GM12891 (cell line): ENCODE measurements at regions not wholly inside any gene's neighbourhood (a gene's known extent, or its start where the extent isn't known, plus 50 kb on each side); places are given as distances from the start of the nearest gene placed in this dataset.

Source experiments
- POLR2A ChIP-seq: IDR thresholded peaks from 2 replicates; pipeline ENCODE4 v1.6.1; 2011; ENCODE audit warnings: low read depth, low read length, control low read depth
- POLR2AphosphoS5 ChIP-seq: IDR thresholded peaks from 2 replicates; pipeline ENCODE4 v1.6.1; 2011; ENCODE audit warnings: low read depth, low read length, control low read depth
- TAF1 ChIP-seq: IDR thresholded peaks from 2 replicates; pipeline ENCODE4 v1.6.1; 2011; ENCODE audit warnings: low read depth, low read length, control low read depth

GRCh38 chrY:12422536-12422935 lies 278.5 kb upstream of the USP9Y start:
- no peak for TF ChIP-seq POLR2A
- TF ChIP-seq TAF1 = no peak
- no peak for TF ChIP-seq POLR2AphosphoS5
